GM12873 (cell line): ENCODE measurements at regions not wholly inside any gene's neighbourhood (a gene's known extent, or its start where the extent isn't known, plus 50 kb on each side); places are given as distances from the start of the nearest gene placed in this dataset.

Experiments used
- TF ChIP-seq, protein P1 (sequence below): IDR thresholded peaks from 2 replicates; pipeline ENCODE4 v1.5.1; 2012; ENCODE audit warnings: low read depth, mild to moderate bottlenecking, moderate library complexity, low read length, control low read depth; ENCODE audit not compliant: insufficient read depth; ENCODE audit errors: missing control alignments

DNA sequence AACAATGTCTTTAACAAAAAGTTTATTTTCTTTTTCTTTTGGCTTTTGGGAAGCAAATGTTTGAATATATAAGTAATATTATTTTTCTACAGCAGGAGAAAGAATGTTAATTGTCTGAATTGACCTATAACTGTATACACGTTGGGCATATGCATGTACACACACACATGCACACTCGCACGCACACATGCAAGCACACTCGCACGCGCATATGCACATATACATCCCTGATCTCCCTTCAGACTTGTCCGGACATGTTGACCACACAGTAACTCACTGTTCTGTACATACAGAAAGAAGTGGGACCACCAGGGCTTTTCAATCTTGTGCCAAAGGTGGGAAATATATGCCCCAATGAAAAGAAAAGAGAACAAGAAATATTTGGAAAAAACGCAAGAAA, 245.1 kb upstream of the APCDD1 start:
- TF ChIP-seq, protein P1, sequence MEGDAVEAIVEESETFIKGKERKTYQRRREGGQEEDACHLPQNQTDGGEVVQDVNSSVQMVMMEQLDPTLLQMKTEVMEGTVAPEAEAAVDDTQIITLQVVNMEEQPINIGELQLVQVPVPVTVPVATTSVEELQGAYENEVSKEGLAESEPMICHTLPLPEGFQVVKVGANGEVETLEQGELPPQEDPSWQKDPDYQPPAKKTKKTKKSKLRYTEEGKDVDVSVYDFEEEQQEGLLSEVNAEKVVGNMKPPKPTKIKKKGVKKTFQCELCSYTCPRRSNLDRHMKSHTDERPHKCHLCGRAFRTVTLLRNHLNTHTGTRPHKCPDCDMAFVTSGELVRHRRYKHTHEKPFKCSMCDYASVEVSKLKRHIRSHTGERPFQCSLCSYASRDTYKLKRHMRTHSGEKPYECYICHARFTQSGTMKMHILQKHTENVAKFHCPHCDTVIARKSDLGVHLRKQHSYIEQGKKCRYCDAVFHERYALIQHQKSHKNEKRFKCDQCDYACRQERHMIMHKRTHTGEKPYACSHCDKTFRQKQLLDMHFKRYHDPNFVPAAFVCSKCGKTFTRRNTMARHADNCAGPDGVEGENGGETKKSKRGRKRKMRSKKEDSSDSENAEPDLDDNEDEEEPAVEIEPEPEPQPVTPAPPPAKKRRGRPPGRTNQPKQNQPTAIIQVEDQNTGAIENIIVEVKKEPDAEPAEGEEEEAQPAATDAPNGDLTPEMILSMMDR = no peak

DNA sequence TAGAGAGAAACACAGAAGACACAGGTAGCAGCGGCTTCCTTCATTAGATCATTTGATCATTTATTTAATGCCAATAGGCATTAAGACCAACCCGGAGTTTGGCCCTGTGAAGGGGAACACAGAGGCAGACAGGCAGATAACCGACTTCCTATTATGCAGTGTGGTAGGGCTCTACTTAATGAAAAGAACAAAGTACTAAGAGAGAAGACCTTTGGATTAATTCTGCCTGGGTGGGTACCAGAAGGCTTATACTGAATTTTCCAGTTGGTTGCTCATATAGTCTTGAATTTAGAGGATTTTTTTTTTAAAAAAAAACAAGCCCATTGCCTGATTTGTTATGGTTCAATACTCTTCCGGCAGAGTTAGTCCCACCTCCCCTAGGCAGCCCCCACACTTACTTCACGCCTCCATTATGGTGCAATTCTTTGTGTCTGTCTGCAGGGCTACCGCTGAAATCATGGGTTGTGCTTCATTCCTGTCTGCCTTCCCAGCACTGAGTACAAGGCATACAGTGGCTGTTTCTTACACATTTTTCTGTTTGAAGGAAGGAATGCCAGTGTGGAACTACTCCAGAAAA, 244.3 kb upstream of the APCDD1 start:
- TF ChIP-seq, protein P1 = no peak

GRCh38 chr18:10213526-10213925, 240.9 kb upstream of the APCDD1 start:
- TF ChIP-seq, protein P1 = no peak

- TF ChIP-seq, protein P1 = no peak
Measured at GRCh38 chr18:10215446-10215845, 239.0 kb upstream of the APCDD1 start.

DNA sequence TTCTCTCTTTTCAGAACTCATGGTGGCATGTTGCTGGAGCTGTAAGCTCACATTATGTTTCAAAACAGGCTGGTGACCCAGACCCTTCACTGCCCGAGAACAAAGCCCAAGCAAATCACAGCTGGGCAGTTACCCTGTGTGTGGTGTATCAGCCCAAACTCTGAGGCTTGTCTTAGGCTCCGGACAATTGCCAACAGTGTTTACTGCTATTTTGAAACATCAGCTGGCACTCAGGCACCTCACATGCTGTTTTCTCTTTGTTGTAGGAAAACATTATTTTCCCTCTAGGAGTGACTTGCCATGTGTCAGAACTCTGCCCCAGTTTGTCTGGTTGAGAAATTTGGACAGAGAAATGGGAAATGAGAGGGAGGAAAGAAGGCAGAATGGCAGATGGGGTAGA, 237.6 kb upstream of the APCDD1 start:
- TF ChIP-seq, protein P1 = no peak

DNA sequence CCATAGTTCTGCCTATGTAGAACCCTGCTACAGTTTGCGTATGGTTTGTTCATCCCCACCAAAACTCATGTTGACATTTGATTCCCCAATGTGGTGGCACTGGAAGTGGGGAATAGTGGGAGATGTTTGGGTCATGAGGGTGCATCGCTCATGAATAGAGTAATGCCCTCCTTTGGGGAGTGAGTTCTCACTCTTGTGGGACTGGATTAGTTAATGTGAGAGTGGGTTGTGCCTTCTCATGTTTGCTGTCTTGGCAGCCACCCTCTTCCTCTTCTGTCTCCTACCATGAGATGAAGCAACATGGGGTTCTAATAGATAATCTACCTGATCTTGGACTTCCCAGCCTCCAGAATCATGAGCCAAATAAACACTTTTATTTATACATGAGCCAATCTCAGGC, 237.2 kb upstream of the APCDD1 start:
- TF ChIP-seq, protein P1 = no peak

DNA sequence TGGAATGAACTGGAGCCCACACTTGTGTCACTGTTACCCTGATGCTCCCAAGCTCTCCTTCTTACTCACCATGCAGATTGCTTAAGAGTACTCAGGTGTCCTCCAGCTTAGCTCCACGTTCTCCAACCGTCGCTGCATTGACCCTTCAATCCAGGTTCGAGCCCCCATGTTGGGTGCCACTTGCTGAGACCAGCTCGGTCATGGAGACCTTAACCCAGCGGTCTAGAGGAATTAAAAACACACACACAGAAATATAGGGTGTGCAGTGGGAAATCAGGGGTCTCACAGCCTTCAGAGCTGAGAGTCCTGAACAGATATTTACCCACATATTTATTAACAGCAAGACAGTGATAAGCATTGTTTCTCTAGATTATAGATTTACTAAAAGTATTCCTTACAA, 229.1 kb upstream of the APCDD1 start:
- TF ChIP-seq, protein P1 = no peak
